DND-41 (cell line): ENCODE measurements at regions not wholly inside any gene's neighbourhood (a gene's known extent, or its start where the extent isn't known, plus 50 kb on each side); places are given as distances from the start of the nearest gene placed in this dataset.

Experiments
- EZH2 ChIP-seq: IDR thresholded peaks from 3 replicates; pipeline ENCODE4 v1.6.1; 2012; ENCODE audit warnings: borderline replicate concordance, low read depth, mild to moderate bottlenecking, moderate library complexity, low read length, inconsistent platforms; ENCODE audit not compliant: severe bottlenecking
- TF ChIP-seq, protein P1 (sequence below): IDR thresholded peaks from 2 replicates; pipeline ENCODE4 v1.5.1; 2012; ENCODE audit warnings: borderline replicate concordance, low read length, moderate library complexity, mild to moderate bottlenecking; ENCODE audit not compliant: poor library complexity, severe bottlenecking; ENCODE audit errors: extremely low read depth

DNA sequence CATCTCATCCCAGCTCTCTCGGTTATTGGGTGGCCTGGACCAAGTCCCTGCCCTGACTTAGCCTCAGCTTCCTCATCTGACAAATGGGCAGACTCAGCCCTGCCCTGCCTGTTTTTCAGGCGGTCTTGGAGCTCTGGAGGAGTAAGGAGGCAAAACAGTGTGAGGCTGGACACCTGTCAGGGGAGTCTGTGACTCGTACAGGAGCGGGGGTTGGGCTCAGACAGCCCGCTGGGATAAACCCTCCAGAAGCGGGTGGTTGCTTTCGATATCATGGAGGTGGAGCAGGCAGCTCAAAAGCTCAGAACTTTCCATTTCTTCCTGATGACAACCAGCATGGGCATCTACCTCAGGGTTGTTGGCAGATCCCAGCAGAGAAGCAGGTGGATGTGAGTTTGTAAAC is 72.9 kb upstream of the GGTA1 start:
- TF ChIP-seq, protein P1, sequence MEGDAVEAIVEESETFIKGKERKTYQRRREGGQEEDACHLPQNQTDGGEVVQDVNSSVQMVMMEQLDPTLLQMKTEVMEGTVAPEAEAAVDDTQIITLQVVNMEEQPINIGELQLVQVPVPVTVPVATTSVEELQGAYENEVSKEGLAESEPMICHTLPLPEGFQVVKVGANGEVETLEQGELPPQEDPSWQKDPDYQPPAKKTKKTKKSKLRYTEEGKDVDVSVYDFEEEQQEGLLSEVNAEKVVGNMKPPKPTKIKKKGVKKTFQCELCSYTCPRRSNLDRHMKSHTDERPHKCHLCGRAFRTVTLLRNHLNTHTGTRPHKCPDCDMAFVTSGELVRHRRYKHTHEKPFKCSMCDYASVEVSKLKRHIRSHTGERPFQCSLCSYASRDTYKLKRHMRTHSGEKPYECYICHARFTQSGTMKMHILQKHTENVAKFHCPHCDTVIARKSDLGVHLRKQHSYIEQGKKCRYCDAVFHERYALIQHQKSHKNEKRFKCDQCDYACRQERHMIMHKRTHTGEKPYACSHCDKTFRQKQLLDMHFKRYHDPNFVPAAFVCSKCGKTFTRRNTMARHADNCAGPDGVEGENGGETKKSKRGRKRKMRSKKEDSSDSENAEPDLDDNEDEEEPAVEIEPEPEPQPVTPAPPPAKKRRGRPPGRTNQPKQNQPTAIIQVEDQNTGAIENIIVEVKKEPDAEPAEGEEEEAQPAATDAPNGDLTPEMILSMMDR, result no peak
- TF ChIP-seq EZH2, result no peak
